ENCODE measurements at regions not wholly inside any gene's neighbourhood (a gene's known extent, or its start where the extent isn't known, plus 50 kb on each side); places are given as distances from the start of the nearest gene placed in this dataset.

- TF ChIP-seq ESRRA (IDR thresholded peaks at IDR 0.05; ENCODE audit: low read length): no peak
Measured at GRCh38 chr5:60332244-60333004, 367.5 kb downstream of the DEPDC1B start (continued).

- FAIRE-seq (no peak), ATAC-seq (no peak), DNase-seq (ENCODE audit: low read depth, low spot score) (no peak)
- no TSS peak for BruUV-seq (replicated peaks)
- no peaks in the 10 kb centered on the region; the same call in 2 of the 3 replicates for H3K9me3 ChIP-seq (replicated peaks; ENCODE audit: control insufficient read depth, insufficient read depth, low read length)
- intact Hi-C loops (cut with micrococcal nuclease; ENCODE audit: unreplicated experiment) (no loop called here), in situ Hi-C loops (cut with MboI) (no loop called here)
- ChIA-PET POLR2A (no interaction called here), SMC1A (ENCODE audit: uncharacterized antibody, unreplicated experiment) (no interaction called here), RAD21 (ENCODE audit: unreplicated experiment) (no interaction called here), CTCF (no interaction called here)
- no peak overlapping the region for H3K27ac ChIP-seq (ENCODE audit: control insufficient read depth, insufficient read depth)
- WGBS (ENCODE audit: insufficient coverage, insufficient replicate concordance, low lambda C conversion rate, missing lambda C conversion rate): 87% methylated on average over 3 of the region's 3 CpGs
- peaks cover 3% of the 10 kb centered on the region; the same call in 1 of the 2 replicates for H3K4me1 ChIP-seq (ENCODE audit: control insufficient read depth, insufficient read depth, low read length)
- no peak overlapping the region for H3K4me3 ChIP-seq
- no peak overlapping the region for H3K4me2 ChIP-seq (ENCODE audit: control insufficient read depth, insufficient read depth)
- no peaks in the 10 kb centered on the region for H3K36me3 ChIP-seq (ENCODE audit: control insufficient read depth in 2 of 2, insufficient read depth in 2 of 2, low read length in 1 of 2)
- no peaks in the 10 kb centered on the region for H3K27me3 ChIP-seq (replicated peaks in 1 of 2; ENCODE audit: control insufficient read depth in 2 of 2, insufficient read depth in 2 of 2, low read length in 1 of 2)
- H3K9ac ChIP-seq (ENCODE audit: control insufficient read depth, insufficient read depth, low read length): no peak overlapping the region
- H3K79me2 ChIP-seq (ENCODE audit: control insufficient read depth, insufficient read depth, low read length): no peaks in the 10 kb centered on the region
- H4K20me1 ChIP-seq (ENCODE audit: control insufficient read depth, insufficient read depth): no peaks in the 10 kb centered on the region
- H2AFZ ChIP-seq (ENCODE audit: control insufficient read depth, low read depth, low read length): no peak overlapping the region
- no peak for TF ChIP-seq IKZF2 (IDR thresholded peaks at IDR 0.05)
- no peak for TF ChIP-seq ZNF207 (IDR thresholded peaks at IDR 0.05; ENCODE audit: borderline replicate concordance)
- TF ChIP-seq ZNF592 (IDR thresholded peaks at IDR 0.05): no peak
- no peak for TF ChIP-seq NBN (IDR thresholded peaks at IDR 0.05)
- no peak for TF ChIP-seq DPF2 (IDR thresholded peaks at IDR 0.05)
- no peak for TF ChIP-seq SKIL (IDR thresholded peaks at IDR 0.05; ENCODE audit: low read depth, poor library complexity, severe bottlenecking)
- no peak for TF ChIP-seq BACH1 (IDR thresholded peaks at IDR 0.05; ENCODE audit: borderline replicate concordance)
- TF ChIP-seq PAX5 (IDR thresholded peaks at IDR 0.05; ENCODE audit: borderline replicate concordance, low read depth, low read length): no peak
- TF ChIP-seq NFIC (IDR thresholded peaks at IDR 0.05; ENCODE audit: low read depth, low read length): no peak
- no peak for TF ChIP-seq BCL11A (IDR thresholded peaks at IDR 0.05; ENCODE audit: low read depth, low read length)
- no peak for TF ChIP-seq RELA (IDR thresholded peaks at IDR 0.05; ENCODE audit: borderline replicate concordance, partially characterized antibody)
- TF ChIP-seq CEBPZ (IDR thresholded peaks at IDR 0.05; ENCODE audit: low read depth, low read length): no peak
- no peak for TF ChIP-seq NR2F1 (conservative IDR thresholded peaks at IDR 0.05)
- no peak for TF ChIP-seq SP1 (IDR thresholded peaks at IDR 0.05; ENCODE audit: low read depth, low read length)
Measured at GRCh38 chr5:60330236-60330635, 369.7 kb downstream of the DEPDC1B start.
